GM12892 (cell line): ENCODE measurements at regions not wholly inside any gene's neighbourhood (a gene's known extent, or its start where the extent isn't known, plus 50 kb on each side); places are given as distances from the start of the nearest gene placed in this dataset.

Source experiments
- POLR2A ChIP-seq: IDR thresholded peaks from 2 replicates; pipeline ENCODE4 v1.6.1; 2011; ENCODE audit warnings: low read depth, low read length, control low read depth
- POLR2AphosphoS5 ChIP-seq: IDR thresholded peaks from 2 replicates; pipeline ENCODE4 v1.6.1; 2011; ENCODE audit warnings: low read depth, low read length, control low read depth
- TAF1 ChIP-seq: IDR thresholded peaks from 2 replicates; pipeline ENCODE4 v1.6.1; 2011; ENCODE audit warnings: low read depth, mild to moderate bottlenecking, control low read depth, low read length, borderline replicate concordance

DNA sequence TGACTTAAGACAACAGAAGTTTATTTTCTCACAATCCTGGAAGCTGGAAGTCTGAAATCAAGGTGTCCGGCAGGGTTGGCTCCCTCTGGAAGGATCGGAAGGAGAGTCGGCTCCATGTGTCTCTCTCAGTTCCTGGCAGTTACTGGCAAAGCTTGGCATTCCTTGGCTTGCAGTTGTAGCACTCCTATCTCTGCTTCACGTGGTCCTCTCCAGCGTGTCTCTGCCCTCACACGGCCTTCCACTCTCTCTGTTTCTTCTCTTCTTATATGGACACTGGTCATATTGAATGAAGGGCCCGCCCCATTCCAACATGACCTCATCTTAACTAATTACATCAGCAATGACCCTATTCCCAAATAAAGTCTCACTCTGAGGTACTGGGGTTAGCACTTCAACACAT lies 60.1 kb upstream of the TUNAR start:
- TF ChIP-seq POLR2A = no peak
- no peak for TF ChIP-seq TAF1
- TF ChIP-seq POLR2AphosphoS5 = no peak
